Osteocyte (in vitro differentiated cells): ENCODE measurements at regions not wholly inside any gene's neighbourhood (a gene's known extent, or its start where the extent isn't known, plus 50 kb on each side); places are given as distances from the start of the nearest gene placed in this dataset.
"Not testable (repeated sequence)": the region's sequence is repeated elsewhere in the genome, so short reads cannot be mapped to it uniquely, and the experiment has no call there.

Experiments used
- DNase-seq: peaks from one replicate; pipeline ENCODE4 v3.0.0; 2021; ENCODE audit warnings: mixed read lengths; ENCODE audit not compliant: unreplicated experiment; ENCODE audit errors: extremely low spot score
- H3K27ac Mint-ChIP-seq: one replicate; pipeline ENCODE4 v1.8.0; 2021; ENCODE audit warnings: mild to moderate bottlenecking, mixed read lengths; ENCODE audit not compliant: unreplicated experiment
- H3K27me3 Mint-ChIP-seq: one replicate; pipeline ENCODE4 v1.8.0; 2021; ENCODE audit warnings: mixed read lengths; ENCODE audit not compliant: unreplicated experiment
- H3K36me3 Mint-ChIP-seq: one replicate; pipeline ENCODE4 v1.8.0; 2021; ENCODE audit warnings: mixed read lengths; ENCODE audit not compliant: unreplicated experiment
- H3K4me1 Mint-ChIP-seq: one replicate; pipeline ENCODE4 v1.8.0; 2021; ENCODE audit warnings: mixed read lengths; ENCODE audit not compliant: unreplicated experiment
- H3K4me3 Mint-ChIP-seq: one replicate; pipeline ENCODE4 v1.8.0; 2021; ENCODE audit warnings: mild to moderate bottlenecking, moderate library complexity, mixed read lengths; ENCODE audit not compliant: unreplicated experiment
- H3K9me3 Mint-ChIP-seq: one replicate; pipeline ENCODE4 v1.8.0; 2021; ENCODE audit warnings: mixed read lengths; ENCODE audit not compliant: unreplicated experiment
- CTCF ChIP-seq: fragments of 200-600 bp; sonication (generic); IDR thresholded peaks from 2 replicates; pipeline ENCODE4 v1.5.0; 2021; ENCODE audit warnings: antibody characterized with exemption, mild to moderate bottlenecking, moderate library complexity

DNA sequence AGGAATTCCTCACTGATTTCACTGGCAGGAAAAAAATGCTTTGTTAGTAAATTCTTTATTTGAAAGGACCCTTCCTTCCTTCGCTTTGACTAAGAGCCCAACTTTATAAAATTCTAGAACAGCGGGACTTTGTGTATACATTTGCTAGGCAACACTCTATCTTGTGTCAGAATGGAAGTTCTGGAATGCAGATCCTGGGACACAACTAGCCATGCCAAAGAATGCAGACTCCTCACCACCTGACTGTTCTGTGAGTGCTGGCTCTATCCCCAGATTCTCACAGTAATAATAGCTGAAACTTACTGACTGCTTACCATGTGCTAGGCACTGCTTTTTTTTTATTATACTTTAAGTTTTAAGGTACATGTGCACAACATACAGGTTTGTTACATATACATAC, 73.3 kb upstream of the ZDHHC15 start:
- Mint-ChIP-seq H3K27me3 (no peaks in the 10 kb centered on the region), H3K4me3 (no peak overlapping the region), H3K27ac (no peak overlapping the region), H3K36me3 (no peaks in the 10 kb centered on the region), H3K4me1 (no peaks in the 10 kb centered on the region), H3K9me3 (peaks cover 30% of the 10 kb centered on the region)
- TF ChIP-seq CTCF = no peak
- no peak for DNase-seq

DNA sequence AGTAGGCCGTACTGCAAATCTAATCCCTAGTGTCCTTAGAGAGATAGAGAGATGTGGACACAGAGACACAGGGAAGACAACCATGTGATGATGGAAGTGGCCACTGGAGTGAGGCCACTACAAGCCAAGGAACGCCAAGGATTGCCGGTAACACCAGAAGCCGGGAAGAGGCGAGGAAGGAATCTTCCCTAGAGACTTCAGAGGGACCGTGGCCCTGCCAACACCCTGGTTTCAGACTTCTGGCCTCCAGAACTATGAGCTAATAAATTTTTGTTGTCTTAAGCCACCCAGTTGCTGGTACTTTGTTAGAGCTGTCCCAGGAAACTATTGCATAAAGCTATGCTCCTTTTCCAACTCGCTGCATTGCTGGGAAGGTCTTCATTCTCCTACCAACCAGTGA, 70.3 kb upstream of the ZDHHC15 start:
- not testable (repeated sequence) for H3K27me3 Mint-ChIP-seq, DNase-seq, H3K4me1 Mint-ChIP-seq, H3K36me3 Mint-ChIP-seq, H3K4me3 Mint-ChIP-seq, H3K27ac Mint-ChIP-seq
- H3K9me3 Mint-ChIP-seq = peaks cover 25% of the 10 kb centered on the region

DNA sequence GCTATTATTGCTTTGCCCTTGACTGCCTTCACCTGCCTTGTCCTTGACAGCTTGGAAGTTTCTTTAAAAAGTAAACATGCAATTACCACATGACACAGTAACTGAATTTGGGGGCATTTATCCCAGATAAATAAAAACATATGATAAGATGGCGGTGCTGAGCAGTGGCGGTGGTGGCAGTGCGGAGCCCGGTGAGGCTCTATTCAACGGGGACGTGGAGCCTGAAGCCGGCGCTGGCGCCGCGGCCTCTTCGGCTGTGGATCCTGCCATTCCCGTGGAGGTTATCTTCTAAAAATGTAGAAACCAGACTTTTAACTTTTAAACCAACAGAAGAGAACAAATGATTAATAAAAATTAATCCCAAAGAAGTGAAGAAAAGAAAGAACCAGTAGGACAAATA, 59.7 kb upstream of the ZDHHC15 start:
- Mint-ChIP-seq H3K27me3 (no peaks in the 10 kb centered on the region), H3K4me1 (no peaks in the 10 kb centered on the region), H3K4me3 (no peak overlapping the region), H3K36me3 (no peaks in the 10 kb centered on the region), H3K9me3 (peaks cover 39% of the 10 kb centered on the region), H3K27ac (no peak overlapping the region)
- no peak for TF ChIP-seq CTCF
- no peak for DNase-seq
